NCI-H446 (cell line): ENCODE measurements at regions not wholly inside any gene's neighbourhood (a gene's known extent, or its start where the extent isn't known, plus 50 kb on each side); places are given as distances from the start of the nearest gene placed in this dataset.

Source experiments
- DNase-seq, 2 experiments: peaks; one replicate each; lab custom pipeline; 2025; lab: John Stamatoyannopoulos, UW

DNA sequence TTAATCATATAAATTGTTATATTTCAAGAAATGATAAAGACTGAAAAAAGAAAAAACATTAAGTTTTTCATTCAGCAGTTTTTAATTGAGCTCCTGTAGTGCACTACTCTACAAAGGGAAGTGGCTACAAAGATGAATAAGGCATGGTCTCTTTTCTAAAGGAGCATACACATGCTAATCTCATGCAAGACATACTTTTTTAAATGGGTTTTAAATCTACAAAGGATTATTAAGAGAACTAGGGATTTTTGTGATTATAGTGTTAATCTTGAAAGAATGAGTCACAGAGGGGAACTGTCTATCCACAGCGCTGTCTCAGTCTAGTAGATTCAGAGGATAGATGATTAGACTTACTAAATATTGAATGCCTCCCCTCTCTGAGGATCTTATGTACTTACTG is 1722.2 kb downstream of the RPA4 start:
- DNase-seq: no peak

DNA sequence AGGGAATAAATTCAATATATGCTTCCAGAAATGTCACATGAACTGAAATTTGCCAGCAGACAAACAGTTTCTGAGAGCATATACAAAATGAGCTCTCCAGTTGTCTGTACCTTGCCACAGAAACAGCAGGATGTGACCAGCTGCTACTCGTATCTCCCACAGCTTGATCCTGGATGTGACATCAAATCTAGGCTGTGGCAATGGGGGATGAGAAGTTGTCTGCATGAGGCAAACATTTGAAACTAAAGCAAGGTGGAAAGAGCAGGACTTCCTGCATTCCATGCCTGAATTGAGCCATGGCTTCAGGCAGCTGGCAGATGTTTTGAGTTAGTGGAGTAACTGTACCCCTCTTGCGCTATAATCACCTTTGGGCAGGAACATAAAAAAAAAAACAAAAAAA is 1724.0 kb downstream of the RPA4 start:
- DNase-seq: no peak

DNA sequence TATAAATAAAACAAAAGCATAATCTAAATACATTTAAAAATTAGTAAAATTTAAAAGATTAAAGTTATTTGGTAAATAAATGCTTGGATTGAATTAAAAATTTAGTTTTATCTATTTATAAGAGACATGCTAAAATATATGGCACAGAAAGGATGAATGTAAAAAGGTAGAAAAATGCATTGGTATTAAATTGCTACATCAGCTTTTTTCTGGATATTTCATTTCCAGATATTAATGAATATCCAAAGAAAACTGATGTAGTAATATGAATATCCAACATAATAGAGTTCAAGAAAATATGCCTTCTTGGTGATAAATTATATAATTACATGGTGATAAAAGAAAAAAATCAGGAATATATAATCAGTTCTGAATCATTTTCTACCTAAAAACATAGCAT is 1743.9 kb downstream of the RPA4 start:
- DNase-seq: no peak

DNA sequence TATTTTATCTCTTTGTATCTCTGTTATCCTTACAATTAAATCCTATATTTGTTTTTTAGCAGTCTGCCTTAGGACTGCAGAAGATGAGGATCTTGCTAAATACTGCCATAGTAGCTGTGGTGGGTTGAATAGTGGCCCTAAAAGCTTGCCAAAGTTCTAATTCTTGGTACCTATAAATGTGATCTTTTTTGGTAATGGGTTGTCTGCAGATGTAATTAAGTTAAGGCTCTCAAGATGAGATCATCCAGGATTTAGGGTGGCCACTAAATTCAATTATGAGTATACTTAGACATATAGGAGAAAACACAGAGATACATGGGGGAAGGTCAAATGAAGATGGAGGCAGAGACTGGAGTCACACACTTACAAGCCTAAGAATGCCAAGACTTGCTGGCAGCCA is 1753.7 kb downstream of the RPA4 start:
- DNase-seq: no peak

DNA sequence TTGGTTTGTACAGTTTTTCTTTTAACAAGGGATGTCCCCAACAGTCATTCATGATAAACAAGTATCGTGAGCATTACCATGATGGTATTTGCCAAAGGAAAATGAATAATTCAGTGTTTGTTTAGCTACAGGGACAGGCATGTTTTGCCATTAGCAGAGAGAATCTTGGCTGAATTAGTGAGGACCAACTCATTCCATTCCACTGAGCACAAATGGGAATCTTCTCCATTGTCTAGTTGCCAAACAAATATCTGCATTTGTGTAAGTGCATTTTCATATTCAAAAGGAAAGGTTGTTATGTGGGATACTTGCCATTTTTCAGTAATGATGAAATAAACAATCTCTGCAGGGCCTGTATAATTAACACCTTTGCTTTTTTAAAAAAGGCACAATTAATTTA is 1762.6 kb downstream of the RPA4 start:
- peak in 1 of 2 experiments; percentile 12 for DNase-seq

DNA sequence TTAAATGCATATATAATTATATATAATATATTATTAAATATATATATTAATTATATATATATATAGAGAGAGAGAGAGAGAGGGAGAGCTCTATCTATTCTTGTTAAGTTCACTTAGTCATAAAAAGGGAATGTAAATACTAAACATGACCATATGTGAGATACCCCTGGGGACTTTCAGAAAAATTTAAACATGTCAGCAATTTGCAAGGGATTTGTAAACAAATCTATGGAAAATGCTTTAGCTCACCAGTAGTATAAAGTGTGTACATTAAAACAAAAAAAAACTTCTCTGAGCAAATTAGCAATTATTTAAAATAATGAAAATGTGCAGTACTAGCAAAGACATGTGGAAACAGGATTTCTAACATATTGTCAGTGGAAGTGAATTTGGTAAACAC is 1755.5 kb downstream of the PCDH19 start:
- no peak for DNase-seq
